ENCODE measurements at regions not wholly inside any gene's neighbourhood (a gene's known extent, or its start where the extent isn't known, plus 50 kb on each side); places are given as distances from the start of the nearest gene placed in this dataset.
A peak's percentile ranks its signal among the peaks of the same experiment; 100 is the strongest.

DNA sequence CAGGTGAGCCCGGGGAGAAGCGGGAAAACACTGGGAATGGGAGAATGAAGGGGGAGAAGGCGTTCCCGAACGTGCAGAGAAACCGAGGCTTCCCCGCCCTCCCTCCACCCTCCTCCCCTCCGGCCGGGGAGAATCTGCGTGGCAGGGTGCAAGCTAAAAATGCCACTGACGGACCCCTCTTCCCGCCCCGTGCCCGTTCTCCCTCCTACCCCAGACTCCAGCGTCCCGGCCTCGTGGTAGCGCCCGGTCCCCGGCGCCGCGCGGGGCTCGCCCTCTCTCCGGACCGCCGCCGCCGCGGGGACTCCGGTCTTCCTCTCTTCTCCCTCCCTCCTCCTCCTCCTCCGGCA is 81.6 kb upstream of the AK4 start:
- no peaks in the 10 kb centered on the region for H3K4me1 ChIP-seq (ENCODE audit: low read depth, poor library complexity, severe bottlenecking)
- H3K36me3 ChIP-seq (ENCODE audit: insufficient read depth): no peaks in the 10 kb centered on the region
- H4K20me1 ChIP-seq (ENCODE audit: insufficient read depth): no peaks in the 10 kb centered on the region
- H3K79me2 ChIP-seq (ENCODE audit: insufficient read depth, low read depth): no peaks in the 10 kb centered on the region
- no peaks in the 10 kb centered on the region for H3K27me3 ChIP-seq (ENCODE audit: insufficient read depth, low read depth)
- TF ChIP-seq, protein P1, sequence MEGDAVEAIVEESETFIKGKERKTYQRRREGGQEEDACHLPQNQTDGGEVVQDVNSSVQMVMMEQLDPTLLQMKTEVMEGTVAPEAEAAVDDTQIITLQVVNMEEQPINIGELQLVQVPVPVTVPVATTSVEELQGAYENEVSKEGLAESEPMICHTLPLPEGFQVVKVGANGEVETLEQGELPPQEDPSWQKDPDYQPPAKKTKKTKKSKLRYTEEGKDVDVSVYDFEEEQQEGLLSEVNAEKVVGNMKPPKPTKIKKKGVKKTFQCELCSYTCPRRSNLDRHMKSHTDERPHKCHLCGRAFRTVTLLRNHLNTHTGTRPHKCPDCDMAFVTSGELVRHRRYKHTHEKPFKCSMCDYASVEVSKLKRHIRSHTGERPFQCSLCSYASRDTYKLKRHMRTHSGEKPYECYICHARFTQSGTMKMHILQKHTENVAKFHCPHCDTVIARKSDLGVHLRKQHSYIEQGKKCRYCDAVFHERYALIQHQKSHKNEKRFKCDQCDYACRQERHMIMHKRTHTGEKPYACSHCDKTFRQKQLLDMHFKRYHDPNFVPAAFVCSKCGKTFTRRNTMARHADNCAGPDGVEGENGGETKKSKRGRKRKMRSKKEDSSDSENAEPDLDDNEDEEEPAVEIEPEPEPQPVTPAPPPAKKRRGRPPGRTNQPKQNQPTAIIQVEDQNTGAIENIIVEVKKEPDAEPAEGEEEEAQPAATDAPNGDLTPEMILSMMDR (conservative IDR thresholded peaks at IDR 0.05; ENCODE audit: low read depth, low read length): no peak
- H2AFZ ChIP-seq (ENCODE audit: low read depth): peak overlapping the region; percentile 97
- peak overlapping the region; percentile 33 for H3K27ac ChIP-seq
- peak overlapping the region; percentile 93 for H3K4me2 ChIP-seq
- H3K4me3 ChIP-seq (IDR thresholded peaks at IDR 0.05; ENCODE audit: insufficient read depth, low read depth, low read length): no peak overlapping the region
- peak overlapping the region; percentile 83 for H3K9ac ChIP-seq

DNA sequence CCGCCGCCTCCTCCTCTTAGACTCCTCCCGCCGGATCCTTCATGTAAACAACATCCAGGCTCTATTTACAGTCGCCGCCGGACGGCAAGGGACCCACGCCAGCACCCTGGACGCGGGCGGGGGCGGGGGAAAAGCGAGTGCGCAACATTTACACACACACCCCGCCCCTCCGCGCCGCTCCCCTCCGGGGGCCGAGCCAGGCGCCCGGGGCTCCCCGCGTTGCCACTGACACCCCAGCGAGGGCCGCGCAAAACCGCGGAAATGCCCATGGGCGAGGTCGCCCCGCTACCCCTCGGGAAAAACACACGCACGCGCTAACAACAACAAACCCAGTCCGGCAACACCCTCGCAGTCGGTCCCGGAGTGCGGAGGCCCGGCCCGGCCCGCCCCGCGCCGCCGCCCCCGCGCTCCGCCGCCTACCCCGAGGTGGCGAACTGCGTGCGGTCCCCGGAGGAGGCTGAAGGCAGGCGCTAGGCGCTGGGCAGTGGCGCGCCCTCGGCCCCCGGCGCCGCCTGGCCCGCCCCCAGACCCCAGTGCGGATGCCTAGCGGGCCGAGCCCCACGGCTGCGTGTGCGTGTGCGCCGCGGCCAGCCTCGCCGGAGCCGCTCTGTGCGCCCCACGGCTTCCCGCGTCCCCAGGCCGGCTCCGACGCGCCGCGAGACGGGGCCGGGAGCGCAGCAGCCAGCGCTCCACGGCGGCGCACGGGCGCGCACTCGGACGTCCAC is 81.1 kb upstream of the AK4 start:
- Histone ChIP-seq H3K4me2 (peak overlapping the region; percentile 93; the same call in 1 of the 2 replicates), H3K9ac (peak overlapping the region; percentile 83), H3K4me1 (ENCODE audit: low read depth, poor library complexity, severe bottlenecking) (no peaks in the 10 kb centered on the region), H4K20me1 (ENCODE audit: insufficient read depth) (no peaks in the 10 kb centered on the region), H2AFZ (ENCODE audit: low read depth) (peak overlapping the region; percentile 97), H3K27ac (peak overlapping the region; percentile 33), H3K36me3 (ENCODE audit: insufficient read depth) (no peaks in the 10 kb centered on the region), H3K4me3 (IDR thresholded peaks at IDR 0.05; ENCODE audit: insufficient read depth, low read depth, low read length) (no peak overlapping the region), H3K79me2 (ENCODE audit: insufficient read depth, low read depth) (no peaks in the 10 kb centered on the region), H3K27me3 (ENCODE audit: insufficient read depth, low read depth) (no peaks in the 10 kb centered on the region)
- TF ChIP-seq, protein P1 (conservative IDR thresholded peaks at IDR 0.05; ENCODE audit: low read depth, low read length): no peak

- Histone ChIP-seq H3K4me2 (peak overlapping the region; percentile 92), H3K27me3 (ENCODE audit: insufficient read depth, low read depth) (no peaks in the 10 kb centered on the region), H4K20me1 (ENCODE audit: insufficient read depth) (no peaks in the 10 kb centered on the region), H3K4me3 (IDR thresholded peaks at IDR 0.05; ENCODE audit: insufficient read depth, low read depth, low read length) (no peak overlapping the region), H3K79me2 (ENCODE audit: insufficient read depth, low read depth) (no peaks in the 10 kb centered on the region), H3K9ac (peak overlapping the region; percentile 83), H3K27ac (peak overlapping the region; percentile 77), H2AFZ (ENCODE audit: low read depth) (peak overlapping the region; percentile 99), H3K4me1 (ENCODE audit: low read depth, poor library complexity, severe bottlenecking) (no peaks in the 10 kb centered on the region), H3K36me3 (ENCODE audit: insufficient read depth) (no peaks in the 10 kb centered on the region)
- TF ChIP-seq, protein P1 (conservative IDR thresholded peaks at IDR 0.05; ENCODE audit: low read depth, low read length): no peak
Measured at GRCh38 chr1:65067491-65068201, 80.4 kb upstream of the AK4 start.

DNA sequence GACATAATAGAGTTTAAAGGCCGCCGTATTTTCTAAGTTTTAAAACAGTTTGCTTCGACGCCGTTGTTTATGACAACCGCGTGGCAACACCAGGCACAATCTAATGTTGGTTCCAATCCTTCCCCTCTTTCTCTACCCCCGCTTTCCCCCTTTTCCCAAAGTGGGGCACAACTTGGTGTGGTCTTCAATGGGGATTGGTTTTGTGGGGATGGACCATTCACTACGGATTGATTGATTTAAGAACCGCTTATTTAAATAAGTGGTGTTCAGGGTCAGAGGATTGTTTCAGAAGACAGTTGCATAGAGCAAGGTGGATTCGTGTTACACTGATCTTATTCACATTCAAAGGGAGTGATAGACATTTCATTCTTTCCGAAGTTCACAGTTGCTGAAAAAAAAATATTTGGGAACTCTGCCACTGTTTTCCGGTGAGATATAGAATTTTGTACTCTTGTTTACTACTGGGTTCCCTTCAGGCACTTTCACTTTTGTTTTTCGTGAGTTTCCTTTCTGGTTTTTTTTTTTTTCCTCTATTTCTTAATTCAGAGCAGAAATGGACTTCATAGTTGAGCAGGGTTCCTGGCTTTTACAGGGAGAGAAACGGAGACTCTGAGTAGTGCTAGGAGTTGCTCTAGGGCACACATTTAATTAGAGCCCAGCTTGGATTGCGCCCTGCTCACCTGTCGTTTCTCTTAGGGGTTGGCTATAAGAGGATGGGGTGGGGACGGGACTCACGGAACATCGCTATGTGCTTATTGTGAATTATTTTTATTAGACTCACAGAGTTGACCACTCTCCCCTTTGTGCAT is 79.6 kb upstream of the AK4 start:
- H4K20me1 ChIP-seq (ENCODE audit: insufficient read depth): no peaks in the 10 kb centered on the region
- peak overlapping the region; percentile 99 for H2AFZ ChIP-seq (ENCODE audit: low read depth)
- H3K9ac ChIP-seq: peak overlapping the region; percentile 83
- peak overlapping the region; percentile 77 for H3K27ac ChIP-seq
- TF ChIP-seq, protein P1 (conservative IDR thresholded peaks at IDR 0.05; ENCODE audit: low read depth, low read length): no peak
- peak overlapping the region; percentile 92 for H3K4me2 ChIP-seq
- H3K27me3 ChIP-seq (ENCODE audit: insufficient read depth, low read depth): no peaks in the 10 kb centered on the region
- no peaks in the 10 kb centered on the region for H3K36me3 ChIP-seq (ENCODE audit: insufficient read depth)
- no peaks in the 10 kb centered on the region for H3K4me1 ChIP-seq (ENCODE audit: low read depth, poor library complexity, severe bottlenecking)
- H3K4me3 ChIP-seq (IDR thresholded peaks at IDR 0.05; ENCODE audit: insufficient read depth, low read depth, low read length): peak overlapping the region; percentile 55
- H3K79me2 ChIP-seq (ENCODE audit: insufficient read depth, low read depth): no peaks in the 10 kb centered on the region
